Chondrocyte (in vitro differentiated cells): ENCODE measurements at regions not wholly inside any gene's neighbourhood (a gene's known extent, or its start where the extent isn't known, plus 50 kb on each side); places are given as distances from the start of the nearest gene placed in this dataset.

Experiments
- DNase-seq: peaks from one replicate; pipeline ENCODE4 v3.0.0; 2021; ENCODE audit warnings: mixed read lengths, low spot score
- H3K27ac Mint-ChIP-seq: one replicate; pipeline ENCODE4 v1.8.0; 2021; ENCODE audit warnings: mild to moderate bottlenecking, moderate library complexity, mixed read lengths; ENCODE audit not compliant: unreplicated experiment
- H3K27me3 Mint-ChIP-seq: 2 replicates; pipeline ENCODE4 v1.8.0; 2021; ENCODE audit warnings: low read depth, mixed read lengths
- H3K36me3 Mint-ChIP-seq: 2 replicates; pipeline ENCODE4 v1.8.0; 2021; ENCODE audit warnings: low read depth, mixed read lengths
- H3K4me1 Mint-ChIP-seq: 2 replicates; pipeline ENCODE4 v1.8.0; 2021; ENCODE audit warnings: low read depth, mild to moderate bottlenecking, mixed read lengths
- H3K4me3 Mint-ChIP-seq: one replicate; pipeline ENCODE4 v1.8.0; 2021; ENCODE audit warnings: mild to moderate bottlenecking, moderate library complexity, mixed read lengths; ENCODE audit not compliant: unreplicated experiment
- H3K9me3 Mint-ChIP-seq: 2 replicates; pipeline ENCODE4 v1.8.0; 2021; ENCODE audit warnings: low read depth, mixed read lengths
- TF ChIP-seq, protein P1 (sequence below): fragments of 200-600 bp; sonication (generic); IDR thresholded peaks from 2 replicates; pipeline ENCODE4 v1.5.0; 2021; ENCODE audit warnings: antibody characterized with exemption, mild to moderate bottlenecking, moderate library complexity

GRCh38 chr4:100118181-100118580 is 72.1 kb downstream of the DDIT4L start:
- Mint-ChIP-seq H3K36me3 (no peaks in the 10 kb centered on the region), H3K4me3 (no peak overlapping the region), H3K4me1 (peaks cover 5% of the 10 kb centered on the region), H3K27ac (no peak overlapping the region), H3K9me3 (peaks cover 3% of the 10 kb centered on the region), H3K27me3 (no peaks in the 10 kb centered on the region)
- no peak for DNase-seq
- TF ChIP-seq, protein P1, sequence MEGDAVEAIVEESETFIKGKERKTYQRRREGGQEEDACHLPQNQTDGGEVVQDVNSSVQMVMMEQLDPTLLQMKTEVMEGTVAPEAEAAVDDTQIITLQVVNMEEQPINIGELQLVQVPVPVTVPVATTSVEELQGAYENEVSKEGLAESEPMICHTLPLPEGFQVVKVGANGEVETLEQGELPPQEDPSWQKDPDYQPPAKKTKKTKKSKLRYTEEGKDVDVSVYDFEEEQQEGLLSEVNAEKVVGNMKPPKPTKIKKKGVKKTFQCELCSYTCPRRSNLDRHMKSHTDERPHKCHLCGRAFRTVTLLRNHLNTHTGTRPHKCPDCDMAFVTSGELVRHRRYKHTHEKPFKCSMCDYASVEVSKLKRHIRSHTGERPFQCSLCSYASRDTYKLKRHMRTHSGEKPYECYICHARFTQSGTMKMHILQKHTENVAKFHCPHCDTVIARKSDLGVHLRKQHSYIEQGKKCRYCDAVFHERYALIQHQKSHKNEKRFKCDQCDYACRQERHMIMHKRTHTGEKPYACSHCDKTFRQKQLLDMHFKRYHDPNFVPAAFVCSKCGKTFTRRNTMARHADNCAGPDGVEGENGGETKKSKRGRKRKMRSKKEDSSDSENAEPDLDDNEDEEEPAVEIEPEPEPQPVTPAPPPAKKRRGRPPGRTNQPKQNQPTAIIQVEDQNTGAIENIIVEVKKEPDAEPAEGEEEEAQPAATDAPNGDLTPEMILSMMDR: no peak

DNA sequence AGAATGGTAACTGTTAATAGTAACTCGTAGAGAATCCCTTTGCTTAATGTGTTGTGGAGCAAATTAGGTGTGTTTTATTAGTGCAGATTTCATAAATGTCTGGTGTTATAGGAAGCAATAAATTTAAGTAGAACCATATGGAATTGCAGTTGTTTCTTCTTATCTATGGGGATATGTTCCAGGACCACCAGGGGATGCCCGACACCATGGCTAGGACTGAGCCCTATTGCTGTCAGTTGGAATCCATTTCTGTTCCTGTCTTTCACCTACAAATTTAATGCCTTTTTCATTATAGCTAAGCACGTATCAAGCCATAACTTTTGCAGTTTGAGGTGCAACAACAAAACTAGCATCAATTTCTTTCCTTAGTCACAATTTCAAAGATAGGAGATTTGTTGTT is 72.5 kb downstream of the DDIT4L start:
- peaks cover 5% of the 10 kb centered on the region for H3K4me1 Mint-ChIP-seq
- no peaks in the 10 kb centered on the region for H3K36me3 Mint-ChIP-seq
- no peaks in the 10 kb centered on the region for H3K27me3 Mint-ChIP-seq
- H3K27ac Mint-ChIP-seq: no peak overlapping the region
- no peak overlapping the region for H3K4me3 Mint-ChIP-seq
- DNase-seq: no peak
- TF ChIP-seq, protein P1: peak; percentile 22
- peaks cover 3% of the 10 kb centered on the region for H3K9me3 Mint-ChIP-seq

- Mint-ChIP-seq H3K4me1 (peaks cover 5% of the 10 kb centered on the region), H3K9me3 (peaks cover 1% of the 10 kb centered on the region), H3K27me3 (no peaks in the 10 kb centered on the region), H3K4me3 (no peak overlapping the region), H3K36me3 (no peaks in the 10 kb centered on the region), H3K27ac (no peak overlapping the region)
- DNase-seq: no peak
- TF ChIP-seq, protein P1: no peak
These were observed 75.4 kb downstream of the DDIT4L start for GRCh38 chr4:100114909-100115308.

DNA sequence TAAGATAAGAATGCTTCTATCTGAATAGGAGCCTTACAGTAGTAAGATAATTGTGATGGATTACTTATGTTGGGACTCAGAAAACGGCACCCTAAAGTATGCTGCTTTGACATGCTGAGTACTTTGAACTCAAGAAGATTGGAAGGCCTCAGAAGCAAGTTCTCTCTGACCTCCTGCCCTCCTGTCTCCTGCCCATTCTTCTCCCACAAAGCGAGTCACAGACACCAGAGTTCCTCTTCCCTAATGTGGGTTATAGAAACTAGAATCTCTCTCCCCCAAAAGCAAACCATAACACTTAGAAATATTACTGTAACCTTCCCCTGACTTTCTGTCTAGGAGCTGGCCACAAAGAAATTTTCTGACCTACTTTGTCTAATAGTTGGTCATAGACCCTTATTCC is 76.5 kb downstream of the DDIT4L start:
- H3K9me3 Mint-ChIP-seq: no peaks in the 10 kb centered on the region
- H3K27me3 Mint-ChIP-seq: no peaks in the 10 kb centered on the region
- H3K27ac Mint-ChIP-seq: no peak overlapping the region
- no peaks in the 10 kb centered on the region for H3K36me3 Mint-ChIP-seq
- peaks cover 5% of the 10 kb centered on the region for H3K4me1 Mint-ChIP-seq
- TF ChIP-seq, protein P1: no peak
- no peak for DNase-seq
- no peak overlapping the region for H3K4me3 Mint-ChIP-seq

DNA sequence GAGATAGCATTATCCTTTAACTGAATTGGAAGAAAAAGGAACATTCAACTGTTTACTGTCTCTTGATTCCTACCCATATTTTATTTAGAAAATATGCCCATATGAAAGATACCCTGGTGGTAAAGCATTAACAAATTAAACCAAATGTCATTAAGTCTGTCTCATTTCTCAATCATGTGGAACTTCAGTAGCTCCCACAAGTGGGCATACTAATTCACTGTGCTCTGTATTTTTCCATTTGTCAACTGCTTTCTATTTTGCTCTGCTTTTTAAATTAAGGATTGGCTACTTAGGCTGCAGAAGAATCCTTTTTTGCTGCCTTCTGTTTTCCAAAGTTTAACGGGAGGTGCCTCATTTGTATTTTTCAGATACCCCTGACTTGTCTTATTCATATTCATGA is 77.2 kb downstream of the DDIT4L start:
- Mint-ChIP-seq H3K27ac (no peak overlapping the region), H3K27me3 (no peaks in the 10 kb centered on the region), H3K36me3 (no peaks in the 10 kb centered on the region), H3K9me3 (no peaks in the 10 kb centered on the region), H3K4me3 (no peak overlapping the region), H3K4me1 (peaks cover 5% of the 10 kb centered on the region)
- DNase-seq: no peak
- TF ChIP-seq, protein P1: no peak
